Smooth muscle cell (in vitro differentiated cells): ENCODE measurements at regions not wholly inside any gene's neighbourhood (a gene's known extent, or its start where the extent isn't known, plus 50 kb on each side); places are given as distances from the start of the nearest gene placed in this dataset.

Experiments used
- DNase-seq: peaks from one replicate; lab custom pipeline; 2025; ENCODE audit not compliant: unreplicated experiment; lab: John Stamatoyannopoulos, UW
- H2AFZ ChIP-seq: fragments of 200-600 bp; sonication (generic); 2 replicates; pipeline ENCODE4 v1.6.0; 2016; ENCODE audit warnings: antibody characterized with exemption, low read depth, mild to moderate bottlenecking
- H3F3A ChIP-seq: fragments of 200-600 bp; sonication (generic); 2 replicates; pipeline ENCODE4 v1.6.0; 2017; ENCODE audit warnings: antibody characterized with exemption, low read depth
- H3K27ac ChIP-seq: fragments of 200-600 bp; sonication (generic); 2 replicates; pipeline ENCODE4 v1.5.1; 2016; ENCODE audit warnings: low read depth, mild to moderate bottlenecking
- H3K27me3 ChIP-seq: fragments of 200-600 bp; sonication (generic); 2 replicates; pipeline ENCODE4 v1.6.1; 2016; ENCODE audit warnings: low read depth, mild to moderate bottlenecking
- H3K36me3 ChIP-seq: fragments of 200-600 bp; sonication (generic); 2 replicates; pipeline ENCODE4 v1.5.1; 2016; ENCODE audit warnings: low read depth
- H3K4me1 ChIP-seq: fragments of 200-600 bp; sonication (generic); 2 replicates; pipeline ENCODE4 v1.5.1; 2016; ENCODE audit warnings: low read depth
- H3K4me2 ChIP-seq: fragments of 200-600 bp; sonication (generic); 2 replicates; pipeline ENCODE4 v1.6.0; 2016; ENCODE audit warnings: mild to moderate bottlenecking
- H3K4me3 ChIP-seq: fragments of 200-600 bp; sonication (generic); 2 replicates; pipeline ENCODE4 v1.5.1; 2016; ENCODE audit warnings: mild to moderate bottlenecking
- H3K79me2 ChIP-seq: fragments of 200-600 bp; sonication (generic); 2 replicates; pipeline ENCODE4 v1.6.0; 2016; ENCODE audit warnings: low read depth, mild to moderate bottlenecking
- H3K9ac ChIP-seq: fragments of 200-600 bp; sonication (generic); 2 replicates; pipeline ENCODE4 v1.6.0; 2016; ENCODE audit warnings: low read depth
- H3K9me3 ChIP-seq: fragments of 200-600 bp; sonication (generic); replicated peaks from 2 replicates; pipeline ENCODE4 v1.5.1; 2016; ENCODE audit warnings: low read depth
- H4K20me1 ChIP-seq: fragments of 200-600 bp; sonication (generic); 2 replicates; pipeline ENCODE4 v1.6.0; 2016; ENCODE audit warnings: low read depth
- CTCF ChIP-seq: fragments of 200-600 bp; sonication (generic); IDR thresholded peaks from 2 replicates; pipeline ENCODE4 v1.5.1; 2017; ENCODE audit warnings: borderline replicate concordance, mild to moderate bottlenecking, antibody characterized with exemption; ENCODE audit not compliant: insufficient read depth, poor library complexity, severe bottlenecking
- WGBS: methylation state at CpG from one replicate; pipeline ENCODE4 v1.1.7; 2016; ENCODE audit warnings: low lambda C conversion rate; 5-methylcytosine and 5-hydroxymethylcytosine counted together

- no peaks in the 10 kb centered on the region for H3K4me1 ChIP-seq
- DNase-seq, result no peak
- no peaks in the 10 kb centered on the region for H3K36me3 ChIP-seq
- H3K27ac ChIP-seq, result no peak overlapping the region
- no peaks in the 10 kb centered on the region for H3K79me2 ChIP-seq
- no peak overlapping the region for H3K4me2 ChIP-seq
- 88% methylated on average over 5 of the region's 5 CpGs for WGBS
- peaks cover 22% of the 10 kb centered on the region for H3K27me3 ChIP-seq
- H4K20me1 ChIP-seq, result no peaks in the 10 kb centered on the region
- H3F3A ChIP-seq, result no peaks in the 10 kb centered on the region
- no peak overlapping the region for H2AFZ ChIP-seq
- H3K9ac ChIP-seq, result no peak overlapping the region
- no peaks in the 10 kb centered on the region for H3K9me3 ChIP-seq
- H3K4me3 ChIP-seq, result no peak overlapping the region
- no peak for TF ChIP-seq CTCF
Observed at GRCh38 chr7:142351145-142351544, 93.3 kb upstream of the PRSS58 start.

GRCh38 chr7:142349670-142350405 is 92.0 kb upstream of the PRSS58 start:
- Histone ChIP-seq H3K9ac (no peak overlapping the region), H2AFZ (no peak overlapping the region), H3F3A (no peaks in the 10 kb centered on the region), H3K9me3 (no peaks in the 10 kb centered on the region), H3K4me1 (no peaks in the 10 kb centered on the region), H3K27me3 (peaks cover 16% of the 10 kb centered on the region), H4K20me1 (no peaks in the 10 kb centered on the region), H3K79me2 (no peaks in the 10 kb centered on the region), H3K4me3 (no peak overlapping the region), H3K36me3 (no peaks in the 10 kb centered on the region), H3K27ac (no peak overlapping the region), H3K4me2 (no peak overlapping the region)
- DNase-seq, result no peak
- WGBS, result 91% methylated on average over 15 of the region's 15 CpGs
- no peak for TF ChIP-seq CTCF

- H3K4me2 ChIP-seq, result no peak overlapping the region
- H3K4me3 ChIP-seq, result no peak overlapping the region
- no peak overlapping the region for H3K9ac ChIP-seq
- H3K27ac ChIP-seq, result no peak overlapping the region
- no peaks in the 10 kb centered on the region for H4K20me1 ChIP-seq
- H3K36me3 ChIP-seq, result no peaks in the 10 kb centered on the region
- H3K9me3 ChIP-seq, result no peaks in the 10 kb centered on the region
- H2AFZ ChIP-seq, result no peak overlapping the region
- peaks cover 7% of the 10 kb centered on the region for H3K27me3 ChIP-seq
- WGBS, result 94% methylated on average over 6 of the region's 6 CpGs
- no peak for DNase-seq
- no peak for TF ChIP-seq CTCF
- H3F3A ChIP-seq, result no peaks in the 10 kb centered on the region
- no peaks in the 10 kb centered on the region for H3K4me1 ChIP-seq
- H3K79me2 ChIP-seq, result no peaks in the 10 kb centered on the region
Observed at GRCh38 chr7:142348921-142349405, 91.1 kb upstream of the PRSS58 start.

- no peak overlapping the region for H3K27ac ChIP-seq
- DNase-seq, result no peak
- H3K27me3 ChIP-seq, result peaks cover 6% of the 10 kb centered on the region
- TF ChIP-seq CTCF, result no peak
- no peak overlapping the region for H3K4me2 ChIP-seq
- H3K4me1 ChIP-seq, result no peaks in the 10 kb centered on the region
- no peaks in the 10 kb centered on the region for H3K79me2 ChIP-seq
- H3F3A ChIP-seq, result no peaks in the 10 kb centered on the region
- no peaks in the 10 kb centered on the region for H4K20me1 ChIP-seq
- no peaks in the 10 kb centered on the region for H3K36me3 ChIP-seq
- no peaks in the 10 kb centered on the region for H3K9me3 ChIP-seq
- no peak overlapping the region for H3K9ac ChIP-seq
- 61% methylated on average over 3 of the region's 3 CpGs for WGBS
- H3K4me3 ChIP-seq, result no peak overlapping the region
- H2AFZ ChIP-seq, result no peak overlapping the region
Observed at GRCh38 chr7:142348100-142348499, 90.2 kb upstream of the PRSS58 start.
